ENCODE measurements at regions not wholly inside any gene's neighbourhood (a gene's known extent, or its start where the extent isn't known, plus 50 kb on each side); places are given as distances from the start of the nearest gene placed in this dataset.

GRCh38 chr3:95029644-95030043, 966.8 kb downstream of the NSUN3 start:
- no peak for DNase-seq
- Mint-ChIP-seq H3K27ac (ENCODE audit: unreplicated experiment) (no peak overlapping the region), H3K36me3 (ENCODE audit: unreplicated experiment) (no peaks in the 10 kb centered on the region), H3K9me3 (ENCODE audit: unreplicated experiment) (no peaks in the 10 kb centered on the region), H3K4me3 (ENCODE audit: unreplicated experiment) (no peak overlapping the region), H3K4me1 (ENCODE audit: low read depth, unreplicated experiment) (no peaks in the 10 kb centered on the region), H3K27me3 (ENCODE audit: unreplicated experiment) (peaks cover 4% of the 10 kb centered on the region)
- no peak for TF ChIP-seq CTCF (IDR thresholded peaks at IDR 0.05; ENCODE audit: partially characterized antibody, unreplicated experiment)

GRCh38 chr3:95036526-95037021, 973.7 kb downstream of the NSUN3 start:
- Mint-ChIP-seq H3K9me3 (ENCODE audit: unreplicated experiment) (no peaks in the 10 kb centered on the region), H3K36me3 (ENCODE audit: unreplicated experiment) (no peaks in the 10 kb centered on the region), H3K27ac (ENCODE audit: unreplicated experiment) (no peak overlapping the region), H3K4me1 (ENCODE audit: low read depth, unreplicated experiment) (no peaks in the 10 kb centered on the region), H3K4me3 (ENCODE audit: unreplicated experiment) (no peak overlapping the region), H3K27me3 (ENCODE audit: unreplicated experiment) (peaks cover 4% of the 10 kb centered on the region)
- no peak for TF ChIP-seq CTCF (IDR thresholded peaks at IDR 0.05; ENCODE audit: partially characterized antibody, unreplicated experiment)
- no peak for DNase-seq

GRCh38 chr3:95037097-95037496, 974.2 kb downstream of the NSUN3 start:
- no peaks in the 10 kb centered on the region for H3K4me1 Mint-ChIP-seq (ENCODE audit: low read depth, unreplicated experiment)
- DNase-seq = no peak
- TF ChIP-seq CTCF (IDR thresholded peaks at IDR 0.05; ENCODE audit: partially characterized antibody, unreplicated experiment) = no peak
- H3K36me3 Mint-ChIP-seq (ENCODE audit: unreplicated experiment) = no peaks in the 10 kb centered on the region
- no peak overlapping the region for H3K4me3 Mint-ChIP-seq (ENCODE audit: unreplicated experiment)
- H3K27ac Mint-ChIP-seq (ENCODE audit: unreplicated experiment) = no peak overlapping the region
- H3K27me3 Mint-ChIP-seq (ENCODE audit: unreplicated experiment) = peaks cover 2% of the 10 kb centered on the region
- H3K9me3 Mint-ChIP-seq (ENCODE audit: unreplicated experiment) = no peaks in the 10 kb centered on the region

GRCh38 chr3:95037927-95038326, 975.1 kb downstream of the NSUN3 start:
- H3K27ac Mint-ChIP-seq (ENCODE audit: unreplicated experiment) = no peak overlapping the region
- peaks cover 2% of the 10 kb centered on the region for H3K27me3 Mint-ChIP-seq (ENCODE audit: unreplicated experiment)
- no peak for TF ChIP-seq CTCF (IDR thresholded peaks at IDR 0.05; ENCODE audit: partially characterized antibody, unreplicated experiment)
- no peaks in the 10 kb centered on the region for H3K36me3 Mint-ChIP-seq (ENCODE audit: unreplicated experiment)
- no peak for DNase-seq
- no peaks in the 10 kb centered on the region for H3K4me1 Mint-ChIP-seq (ENCODE audit: low read depth, unreplicated experiment)
- H3K9me3 Mint-ChIP-seq (ENCODE audit: unreplicated experiment) = no peaks in the 10 kb centered on the region
- no peak overlapping the region for H3K4me3 Mint-ChIP-seq (ENCODE audit: unreplicated experiment)

- H3K9me3 Mint-ChIP-seq (ENCODE audit: unreplicated experiment) = no peaks in the 10 kb centered on the region
- no peaks in the 10 kb centered on the region for H3K27me3 Mint-ChIP-seq (ENCODE audit: unreplicated experiment)
- no peak for TF ChIP-seq CTCF (IDR thresholded peaks at IDR 0.05; ENCODE audit: partially characterized antibody, unreplicated experiment)
- no peaks in the 10 kb centered on the region for H3K4me1 Mint-ChIP-seq (ENCODE audit: low read depth, unreplicated experiment)
- no peak for DNase-seq
- no peaks in the 10 kb centered on the region for H3K36me3 Mint-ChIP-seq (ENCODE audit: unreplicated experiment)
- no peak overlapping the region for H3K4me3 Mint-ChIP-seq (ENCODE audit: unreplicated experiment)
- no peak overlapping the region for H3K27ac Mint-ChIP-seq (ENCODE audit: unreplicated experiment)
These were observed 981.2 kb downstream of the NSUN3 start for GRCh38 chr3:95044101-95044500.

Measured in glutamatergic neuron (in vitro differentiated cells).